ENCODE measurements at regions not wholly inside any gene's neighbourhood (a gene's known extent, or its start where the extent isn't known, plus 50 kb on each side); places are given as distances from the start of the nearest gene placed in this dataset.

- no peak for DNase-seq (ENCODE audit: low read depth, low spot score)
Observed at GRCh38 chr5:31049461-31049860, 144.0 kb upstream of the CDH6 start.

GRCh38 chr5:31048282-31049270 lies 144.9 kb upstream of the CDH6 start:
- DNase-seq (ENCODE audit: low read depth, low spot score) = no peak

- no peak for DNase-seq (ENCODE audit: low read depth, low spot score)
Observed at GRCh38 chr5:31047621-31048020, 145.9 kb upstream of the CDH6 start.

GRCh38 chr5:31047007-31047406 lies 146.5 kb upstream of the CDH6 start:
- no peak for DNase-seq (ENCODE audit: low read depth, low spot score)

GRCh38 chr5:31036411-31036810 lies 157.1 kb upstream of the CDH6 start:
- DNase-seq (ENCODE audit: low read depth, low spot score) = no peak

- DNase-seq (ENCODE audit: low read depth, low spot score) = no peak
Observed at GRCh38 chr5:31033295-31033694, 160.2 kb upstream of the CDH6 start.

GRCh38 chr5:31029925-31030324 lies 163.6 kb upstream of the CDH6 start:
- DNase-seq (ENCODE audit: low read depth, low spot score) = peak; percentile 31

- no peak for DNase-seq (ENCODE audit: low read depth, low spot score)
Observed at GRCh38 chr5:31027721-31028120, 165.8 kb upstream of the CDH6 start.

GRCh38 chr5:31023105-31023504 lies 170.4 kb upstream of the CDH6 start:
- no peak for DNase-seq (ENCODE audit: low read depth, low spot score)

- DNase-seq (ENCODE audit: low read depth, low spot score) = no peak
Observed at GRCh38 chr5:31021181-31021624, 172.3 kb upstream of the CDH6 start.

- no peak for DNase-seq (ENCODE audit: low read depth, low spot score)
Observed at GRCh38 chr5:31008231-31008630, 185.3 kb upstream of the CDH6 start.

GRCh38 chr5:31007672-31008071 lies 185.8 kb upstream of the CDH6 start:
- peak; percentile 15 for DNase-seq (ENCODE audit: low read depth, low spot score)

GRCh38 chr5:31000287-31000686 lies 193.2 kb upstream of the CDH6 start:
- DNase-seq (ENCODE audit: low read depth, low spot score) = no peak

GRCh38 chr5:30997681-30998080 lies 195.8 kb upstream of the CDH6 start:
- no peak for DNase-seq (ENCODE audit: low read depth, low spot score)

GRCh38 chr5:30994902-30995301 lies 198.6 kb upstream of the CDH6 start:
- DNase-seq (ENCODE audit: low read depth, low spot score) = no peak

GRCh38 chr5:30994176-30994575 lies 199.3 kb upstream of the CDH6 start:
- DNase-seq (ENCODE audit: low read depth, low spot score) = no peak

GRCh38 chr5:30991462-30991861 lies 202.0 kb upstream of the CDH6 start:
- no peak for DNase-seq (ENCODE audit: low read depth, low spot score)

- no peak for DNase-seq (ENCODE audit: low read depth, low spot score)
Observed at GRCh38 chr5:30981576-30981975, 211.9 kb upstream of the CDH6 start.

- DNase-seq (ENCODE audit: low read depth, low spot score) = peak; percentile 5
Observed at GRCh38 chr5:30968971-30969370, 224.5 kb upstream of the CDH6 start.

- DNase-seq (ENCODE audit: low read depth, low spot score) = no peak
Observed at GRCh38 chr5:30960036-30960435, 233.4 kb upstream of the CDH6 start.

GRCh38 chr5:30959238-30959637 lies 234.2 kb upstream of the CDH6 start:
- no peak for DNase-seq (ENCODE audit: low read depth, low spot score)

GRCh38 chr5:30957591-30957990 lies 235.9 kb upstream of the CDH6 start:
- DNase-seq (ENCODE audit: low read depth, low spot score) = no peak

GRCh38 chr5:30956251-30956650 lies 237.2 kb upstream of the CDH6 start:
- no peak for DNase-seq (ENCODE audit: low read depth, low spot score)
